H9 (cell line): ENCODE measurements at regions not wholly inside any gene's neighbourhood (a gene's known extent, or its start where the extent isn't known, plus 50 kb on each side); places are given as distances from the start of the nearest gene placed in this dataset.

Source experiments
- DNase-seq: peaks from one replicate; pipeline ENCODE4 v3.0.0-alpha.2; 2017
- H2AFZ ChIP-seq: one replicate; pipeline ENCODE4 v1.6.1; 2013; ENCODE audit warnings: mild to moderate bottlenecking, low read length, control low read depth, moderate library complexity
- H2AK5ac ChIP-seq: 2 replicates; pipeline ENCODE4 v1.6.1; 2013; ENCODE audit warnings: low read length, control low read depth, mixed read lengths; ENCODE audit not compliant: insufficient read length
- H2BK120ac ChIP-seq: one replicate; pipeline ENCODE4 v1.6.1; 2013; ENCODE audit warnings: low read depth, mild to moderate bottlenecking, low read length, control low read depth, inconsistent platforms; ENCODE audit not compliant: poor library complexity, severe bottlenecking
- H2BK12ac ChIP-seq: 2 replicates; pipeline ENCODE4 v1.6.1; 2013; ENCODE audit warnings: low read length, control low read depth, mixed read lengths, low read depth; ENCODE audit not compliant: insufficient read length
- H2BK15ac ChIP-seq: 2 replicates; pipeline ENCODE4 v1.6.1; 2013; ENCODE audit warnings: low read depth, low read length, control low read depth
- H2BK20ac ChIP-seq: one replicate; pipeline ENCODE4 v1.6.1; 2013; ENCODE audit warnings: low read depth, mild to moderate bottlenecking, low read length, control low read depth, inconsistent platforms; ENCODE audit not compliant: poor library complexity, severe bottlenecking
- H2BK5ac ChIP-seq: 2 replicates; pipeline ENCODE4 v1.6.1; 2013; ENCODE audit warnings: low read length, control low read depth, mixed read lengths; ENCODE audit not compliant: insufficient read length
- H3K14ac ChIP-seq: 2 replicates; pipeline ENCODE4 v1.6.1; 2013; ENCODE audit warnings: low read length, control low read depth; ENCODE audit not compliant: insufficient read depth
- H3K18ac ChIP-seq: 2 replicates; pipeline ENCODE4 v1.6.1; 2013; ENCODE audit warnings: low read depth, mild to moderate bottlenecking, mixed read lengths, low read length, control low read depth; ENCODE audit not compliant: insufficient read length
- H3K23ac ChIP-seq: 2 replicates; pipeline ENCODE4 v1.6.1; 2013; ENCODE audit warnings: low read length, control low read depth, mixed read lengths, low read depth; ENCODE audit not compliant: insufficient read length
- H3K23me2 ChIP-seq: 2 replicates; pipeline ENCODE4 v1.6.1; 2013; ENCODE audit warnings: low read depth, mild to moderate bottlenecking, mixed read lengths, low read length, control low read depth; ENCODE audit not compliant: insufficient read length, poor library complexity, severe bottlenecking
- H3K27ac ChIP-seq: 2 replicates; pipeline ENCODE4 v1.5.1; 2013; ENCODE audit warnings: low read length, control low read depth, mixed read lengths, low read depth; ENCODE audit not compliant: insufficient read length
- H3K27me3 ChIP-seq: 2 replicates; pipeline ENCODE4 v1.6.1; 2013; ENCODE audit warnings: low read length, control low read depth, inconsistent platforms; ENCODE audit not compliant: insufficient read depth
- H3K4ac ChIP-seq: 2 replicates; pipeline ENCODE4 v1.6.1; 2013; ENCODE audit warnings: low read depth, mild to moderate bottlenecking, control low read depth, inconsistent platforms, low read length, moderate library complexity
- H3K4me1 ChIP-seq: 2 replicates; pipeline ENCODE4 v1.6.1; 2013; ENCODE audit warnings: low read length, control low read depth, inconsistent platforms; ENCODE audit not compliant: insufficient read depth
- H3K4me2 ChIP-seq: 2 replicates; pipeline ENCODE4 v1.6.1; 2013; ENCODE audit warnings: low read length, control low read depth, mixed read lengths; ENCODE audit not compliant: insufficient read length, insufficient read depth
- H3K56ac ChIP-seq: 2 replicates; pipeline ENCODE4 v1.6.1; 2013; ENCODE audit warnings: low read depth, mild to moderate bottlenecking, mixed read lengths, low read length, control low read depth; ENCODE audit not compliant: insufficient read length
- H3K79me1 ChIP-seq: 2 replicates; pipeline ENCODE4 v1.6.1; 2013; ENCODE audit warnings: low read depth, mild to moderate bottlenecking, moderate library complexity, low read length, control low read depth, inconsistent platforms; ENCODE audit not compliant: insufficient read depth, poor library complexity, severe bottlenecking
- H3K79me2 ChIP-seq: 2 replicates; pipeline ENCODE4 v1.6.1; 2013; ENCODE audit warnings: low read length, control low read depth, inconsistent platforms; ENCODE audit not compliant: insufficient read depth
- H3K9ac ChIP-seq: 2 replicates; pipeline ENCODE4 v1.6.1; 2013; ENCODE audit warnings: low read length, control low read depth, mixed read lengths; ENCODE audit not compliant: insufficient read length; ENCODE audit errors: extremely low read depth
- H3K9me3 ChIP-seq: one replicate; pipeline ENCODE4 v1.6.1; 2013; ENCODE audit warnings: low read depth, low read length, inconsistent platforms; ENCODE audit not compliant: control insufficient read depth
- H3T11ph ChIP-seq: one replicate; pipeline ENCODE4 v1.6.1; 2013; ENCODE audit warnings: mild to moderate bottlenecking, low read length, control low read depth, inconsistent platforms
- H4K20me1 ChIP-seq: one replicate; pipeline ENCODE4 v1.6.1; 2013; ENCODE audit not compliant: control insufficient read depth, insufficient read length, insufficient read depth
- H4K5ac ChIP-seq: 2 replicates; pipeline ENCODE4 v1.6.1; 2013; ENCODE audit warnings: low read depth, mild to moderate bottlenecking, mixed read lengths, low read length, control low read depth; ENCODE audit not compliant: insufficient read length
- H4K8ac ChIP-seq: replicated peaks from 2 replicates; pipeline ENCODE4 v1.6.1; 2013; ENCODE audit warnings: low read length, control low read depth, mixed read lengths, low read depth; ENCODE audit not compliant: insufficient read length
- H4K91ac ChIP-seq: 2 replicates; pipeline ENCODE4 v1.6.1; 2013; ENCODE audit warnings: low read depth, mild to moderate bottlenecking, moderate library complexity, mixed read lengths, low read length, control low read depth; ENCODE audit not compliant: insufficient read length
- H3K27ac Mint-ChIP-seq, 3 experiments: 2 replicates in 2 of 3; 3 replicates in 1 of 3; pipeline ENCODE4 v1.8.0; 2020 to 2021; ENCODE audit warnings: mixed read lengths in 3 of 3, mild to moderate bottlenecking in 1 of 3, moderate library complexity in 1 of 3
- H3K27me3 Mint-ChIP-seq: 2 replicates; pipeline ENCODE4 v1.8.0; 2021; ENCODE audit warnings: low read depth, mild to moderate bottlenecking, moderate library complexity, mixed read lengths
- H3K36me3 Mint-ChIP-seq, 3 experiments: 2 replicates in 2 of 3; 3 replicates in 1 of 3; pipeline ENCODE4 v1.8.0; 2020 to 2021; ENCODE audit warnings: low read depth in 3 of 3, mixed read lengths in 3 of 3; ENCODE audit not compliant: insufficient read depth in 1 of 3
- H3K4me1 Mint-ChIP-seq, 2 experiments: 2 replicates each; pipeline ENCODE4 v1.8.0; 2020; ENCODE audit warnings: mixed read lengths in 2 of 2
- H3K4me3 Mint-ChIP-seq, 2 experiments: 2 replicates in 1 of 2; 3 replicates in 1 of 2; pipeline ENCODE4 v1.8.0; 2020 to 2021; ENCODE audit warnings: mild to moderate bottlenecking in 2 of 2, mixed read lengths in 2 of 2, moderate library complexity in 1 of 2
- H3K9me3 Mint-ChIP-seq, 2 experiments: 2 replicates in 1 of 2; 3 replicates in 1 of 2; pipeline ENCODE4 v1.8.0; 2020; ENCODE audit warnings: mild to moderate bottlenecking in 2 of 2, mixed read lengths in 2 of 2, moderate library complexity in 1 of 2
- WGBS: extraction: QIAGEN DNeasy Blood & Tissue Kit; methylation state at CpG from one replicate; pipeline ENCODE4 v1.1.7; 2013; ENCODE audit warnings: missing lambda C conversion rate, low lambda C conversion rate, mixed read lengths; ENCODE audit not compliant: insufficient read length; ENCODE audit errors: extremely low coverage; 5-methylcytosine and 5-hydroxymethylcytosine counted together
- TF ChIP-seq, protein P1 (sequence below): fragments of 200-600 bp; sonication (generic); conservative IDR thresholded peaks from 3 replicates; pipeline ENCODE4 v1.8.0; 2021; ENCODE audit warnings: antibody characterized with exemption, mild to moderate bottlenecking

GRCh38 chr9:134266418-134266817 lies 59.8 kb upstream of the RXRA start:
- no peak overlapping the region for H2BK20ac ChIP-seq
- H2AK5ac ChIP-seq = no peak overlapping the region
- H3K4me2 ChIP-seq = no peak overlapping the region

More at GRCh38 chr9:134266418-134266817, 59.8 kb upstream of the RXRA start:
- no peak overlapping the region for H3K14ac ChIP-seq
- no peak overlapping the region for H3T11ph ChIP-seq
- no peak overlapping the region for H4K91ac ChIP-seq
- H4K20me1 ChIP-seq = peaks cover 4% of the 10 kb centered on the region
- H3K27ac ChIP-seq = no peak overlapping the region
- no peaks in the 10 kb centered on the region for H3K9me3 ChIP-seq
- no peaks in the 10 kb centered on the region; a peak in 1 of 7 replicates for H3K36me3 Mint-ChIP-seq
- H3K18ac ChIP-seq = no peak overlapping the region
- peaks cover 0 to 6% of the 10 kb centered on the region in 2 experiments; a peak in 2 of 5 replicates for H3K9me3 Mint-ChIP-seq
- no peak overlapping the region for H2BK5ac ChIP-seq
- H2BK120ac ChIP-seq = no peak overlapping the region
- no peak for DNase-seq
- WGBS = 100% methylated on average over 2 of the region's 2 CpGs
- H3K4me1 Mint-ChIP-seq = peaks cover 13 to 20% of the 10 kb centered on the region in 2 experiments
- H3K4ac ChIP-seq = no peak overlapping the region
- H2AFZ ChIP-seq = no peak overlapping the region
- no peaks in the 10 kb centered on the region for H3K79me2 ChIP-seq
- H3K79me1 ChIP-seq = no peaks in the 10 kb centered on the region
- no peak overlapping the region; a peak in 1 of 5 replicates for H3K4me3 Mint-ChIP-seq
- H3K27me3 ChIP-seq = no peaks in the 10 kb centered on the region
- H4K8ac ChIP-seq = no peak overlapping the region
- H3K9ac ChIP-seq = no peak overlapping the region
- H2BK15ac ChIP-seq = no peak overlapping the region
- no peak overlapping the region for H3K27ac Mint-ChIP-seq
- H3K4me1 ChIP-seq = no peaks in the 10 kb centered on the region
- H3K27me3 Mint-ChIP-seq = peaks cover 2% of the 10 kb centered on the region; the same call in 1 of the 2 replicates
- no peak overlapping the region for H2BK12ac ChIP-seq
- TF ChIP-seq, protein P1, sequence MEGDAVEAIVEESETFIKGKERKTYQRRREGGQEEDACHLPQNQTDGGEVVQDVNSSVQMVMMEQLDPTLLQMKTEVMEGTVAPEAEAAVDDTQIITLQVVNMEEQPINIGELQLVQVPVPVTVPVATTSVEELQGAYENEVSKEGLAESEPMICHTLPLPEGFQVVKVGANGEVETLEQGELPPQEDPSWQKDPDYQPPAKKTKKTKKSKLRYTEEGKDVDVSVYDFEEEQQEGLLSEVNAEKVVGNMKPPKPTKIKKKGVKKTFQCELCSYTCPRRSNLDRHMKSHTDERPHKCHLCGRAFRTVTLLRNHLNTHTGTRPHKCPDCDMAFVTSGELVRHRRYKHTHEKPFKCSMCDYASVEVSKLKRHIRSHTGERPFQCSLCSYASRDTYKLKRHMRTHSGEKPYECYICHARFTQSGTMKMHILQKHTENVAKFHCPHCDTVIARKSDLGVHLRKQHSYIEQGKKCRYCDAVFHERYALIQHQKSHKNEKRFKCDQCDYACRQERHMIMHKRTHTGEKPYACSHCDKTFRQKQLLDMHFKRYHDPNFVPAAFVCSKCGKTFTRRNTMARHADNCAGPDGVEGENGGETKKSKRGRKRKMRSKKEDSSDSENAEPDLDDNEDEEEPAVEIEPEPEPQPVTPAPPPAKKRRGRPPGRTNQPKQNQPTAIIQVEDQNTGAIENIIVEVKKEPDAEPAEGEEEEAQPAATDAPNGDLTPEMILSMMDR = no peak
- H3K23ac ChIP-seq = no peak overlapping the region
- H3K23me2 ChIP-seq = no peaks in the 10 kb centered on the region
- no peak overlapping the region for H3K56ac ChIP-seq
- no peak overlapping the region for H4K5ac ChIP-seq
